Esophagus mucosa (tissue), 1 donor: ENCODE measurements at regions not wholly inside any gene's neighbourhood (a gene's known extent, or its start where the extent isn't known, plus 50 kb on each side); places are given as distances from the start of the nearest gene placed in this dataset.

ENCODE experiments used
- ATAC-seq: fragments of 200-7000 bp; cut with Tn5 transposase; one replicate; pipeline ENCODE4 v1.9.1; 2020
- donor health status: DM: yes; HTN: yes; CAD: no.

DNA sequence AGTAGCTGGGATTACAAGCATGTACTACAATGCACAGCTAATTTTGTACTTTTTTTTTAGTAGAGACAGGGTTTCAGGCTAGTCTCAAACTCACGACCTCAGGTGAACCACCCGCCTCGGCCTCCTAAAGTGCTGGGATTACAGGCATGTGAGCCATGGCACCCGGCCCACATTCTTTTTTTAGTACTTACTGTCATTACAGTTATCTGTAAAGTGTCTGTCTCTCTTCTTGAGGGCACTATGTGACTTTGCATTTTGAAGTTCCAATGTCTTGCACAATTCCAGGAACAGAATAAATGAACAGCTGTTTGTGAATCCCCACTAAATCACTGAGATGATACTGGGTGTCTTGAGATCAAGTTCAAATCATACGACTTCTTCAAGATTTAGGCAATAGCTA, 1540.3 kb downstream of the CDH11 start:
- ATAC-seq = no peak

DNA sequence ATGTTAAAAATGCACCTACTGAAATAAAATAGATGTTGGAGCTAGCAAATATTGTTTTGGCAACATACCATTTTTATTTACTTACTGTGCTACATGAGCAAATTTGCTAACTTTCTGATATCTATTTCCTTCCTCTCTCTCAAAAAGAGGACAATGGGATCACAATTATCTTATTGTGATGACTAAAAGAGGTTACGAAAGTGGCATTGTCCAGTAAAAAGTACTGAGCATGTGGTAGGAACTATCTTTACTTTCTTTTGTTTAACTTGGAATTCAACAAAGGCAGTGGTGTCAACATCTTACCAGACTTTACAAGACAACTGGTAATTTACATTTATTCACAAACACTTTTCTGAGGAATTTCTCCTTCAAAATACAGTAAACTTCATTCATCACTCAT, 1542.6 kb upstream of the CDH8 start:
- ATAC-seq = no peak

DNA sequence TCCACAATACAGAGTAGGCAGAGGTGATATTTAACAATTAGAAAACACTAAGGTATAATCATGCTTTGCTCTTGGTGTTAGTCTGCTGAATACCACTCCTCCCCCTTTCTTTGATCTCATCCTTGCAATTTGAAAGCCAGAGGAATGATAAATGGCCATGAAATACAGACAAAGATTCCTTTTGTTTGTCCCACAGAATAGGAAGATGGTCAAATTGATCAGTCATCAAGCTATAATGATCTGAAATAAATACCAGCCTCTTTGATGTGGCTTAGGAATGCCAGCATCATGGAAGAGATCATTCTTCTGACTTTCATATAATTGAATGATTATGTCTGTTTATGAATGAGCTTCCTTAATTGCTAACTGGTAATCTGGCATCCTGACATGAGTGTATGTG, 1541.7 kb upstream of the CDH8 start:
- no peak for ATAC-seq

DNA sequence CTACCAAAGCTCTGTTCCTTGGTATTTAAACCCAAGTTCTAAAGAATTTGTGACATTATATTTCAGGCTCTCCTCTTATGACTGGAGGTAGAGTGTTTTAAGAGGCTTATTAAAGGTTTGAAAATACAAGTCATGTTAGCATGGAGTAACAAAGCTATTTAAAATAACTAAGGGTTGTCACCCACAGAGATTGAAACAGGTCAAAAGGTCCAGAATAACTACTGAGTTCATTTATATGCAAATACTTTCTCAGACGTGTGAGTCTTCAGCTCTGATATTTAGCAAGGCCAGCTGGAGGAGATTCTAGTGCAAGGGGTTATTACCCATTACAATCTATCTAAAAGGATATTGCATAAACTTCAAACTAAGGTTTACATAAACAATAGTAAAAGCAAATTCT, 1538.8 kb upstream of the CDH8 start:
- ATAC-seq = no peak

DNA sequence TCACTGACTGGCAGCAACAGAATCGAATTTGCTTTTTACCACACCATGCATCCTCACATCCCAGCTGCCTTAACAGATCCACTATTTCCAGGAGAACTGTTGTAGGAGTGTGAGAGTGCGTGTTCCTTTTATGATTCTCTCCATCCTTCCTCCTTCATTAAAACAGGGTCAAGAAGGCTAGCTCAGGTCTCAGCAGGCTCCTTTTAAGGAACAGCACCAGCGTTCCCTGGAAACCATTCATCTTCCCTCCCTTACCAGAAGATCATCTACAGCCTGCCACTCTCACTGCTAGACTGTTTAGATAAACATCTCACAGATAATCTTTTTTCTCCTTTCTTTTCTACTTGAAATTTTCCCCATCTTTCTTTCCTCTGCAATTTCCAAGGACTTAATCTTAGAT, 1531.9 kb upstream of the CDH8 start:
- no peak for ATAC-seq

DNA sequence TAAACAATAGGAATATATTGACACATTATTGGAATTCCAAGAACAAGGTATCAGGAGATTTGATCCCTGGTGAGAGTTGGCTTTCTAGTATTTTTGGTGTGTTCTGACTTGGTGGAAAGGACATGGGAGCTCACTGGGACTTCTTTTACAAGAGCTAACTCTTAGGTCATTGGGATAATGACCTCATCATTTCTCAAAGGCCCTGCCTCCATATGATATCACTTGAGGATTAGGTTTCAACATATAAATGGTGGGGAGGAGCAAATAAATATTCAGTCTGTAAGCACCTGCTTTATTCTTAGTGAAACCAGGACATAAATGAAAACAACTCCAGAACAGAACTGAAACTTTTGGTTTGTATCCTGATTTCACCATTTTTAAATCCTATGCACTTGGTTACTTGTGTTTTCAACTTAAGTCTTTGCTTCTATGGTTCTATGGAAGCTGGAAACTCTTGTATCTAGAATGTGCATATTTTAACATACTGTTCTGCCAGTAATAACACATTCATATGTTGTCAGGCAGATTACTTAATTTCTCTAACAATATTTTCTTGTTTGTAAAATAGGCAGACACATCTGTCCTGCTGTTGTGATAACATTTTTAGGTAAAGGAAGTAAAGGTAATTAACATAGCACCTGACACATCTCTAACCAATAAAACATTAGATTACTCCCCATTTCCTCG, 1527.7 kb upstream of the CDH8 start:
- ATAC-seq = no peak

- ATAC-seq = no peak
Measured at GRCh38 chr16:63553980-63554379, 1517.7 kb upstream of the CDH8 start.

GRCh38 chr16:63539276-63539675, 1503.0 kb upstream of the CDH8 start:
- ATAC-seq = no peak

DNA sequence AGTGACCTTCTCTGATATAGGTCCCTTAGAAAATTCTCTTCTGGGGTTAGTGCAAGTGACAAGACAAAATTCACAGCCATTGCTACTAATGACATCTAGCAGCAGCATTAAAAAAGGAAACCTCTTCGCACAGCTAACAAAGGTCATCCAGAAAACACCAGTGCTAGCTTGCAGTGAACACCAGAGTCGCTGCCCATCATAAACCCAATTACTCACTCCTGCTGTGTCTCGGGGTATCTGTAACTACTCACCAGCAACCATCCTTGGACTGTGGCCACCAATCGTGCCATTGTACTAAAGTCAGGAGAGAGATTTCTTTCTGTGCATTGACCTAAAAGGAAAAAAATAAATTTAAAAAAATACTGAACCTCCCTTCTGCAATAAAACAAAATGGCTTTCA, 1494.7 kb upstream of the CDH8 start:
- no peak for ATAC-seq

DNA sequence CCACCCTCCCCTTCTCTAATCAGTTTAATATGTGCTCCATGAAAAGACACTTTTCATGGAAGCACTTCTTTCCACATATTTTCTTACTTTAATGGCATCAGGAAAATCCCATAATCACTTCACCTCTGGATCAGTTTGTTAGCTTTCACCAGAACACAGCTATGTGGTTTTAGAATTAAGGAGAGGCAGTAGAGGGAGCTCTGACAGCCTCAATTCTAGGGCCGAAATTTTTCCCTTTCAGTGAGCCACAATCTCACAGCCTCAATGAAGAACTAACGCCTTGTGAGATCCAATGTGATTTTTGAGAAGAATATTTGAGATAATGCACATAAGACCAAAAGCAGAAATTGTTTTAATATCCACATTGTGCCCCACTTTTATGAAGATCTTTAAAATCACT, 1494.0 kb upstream of the CDH8 start:
- no peak for ATAC-seq

DNA sequence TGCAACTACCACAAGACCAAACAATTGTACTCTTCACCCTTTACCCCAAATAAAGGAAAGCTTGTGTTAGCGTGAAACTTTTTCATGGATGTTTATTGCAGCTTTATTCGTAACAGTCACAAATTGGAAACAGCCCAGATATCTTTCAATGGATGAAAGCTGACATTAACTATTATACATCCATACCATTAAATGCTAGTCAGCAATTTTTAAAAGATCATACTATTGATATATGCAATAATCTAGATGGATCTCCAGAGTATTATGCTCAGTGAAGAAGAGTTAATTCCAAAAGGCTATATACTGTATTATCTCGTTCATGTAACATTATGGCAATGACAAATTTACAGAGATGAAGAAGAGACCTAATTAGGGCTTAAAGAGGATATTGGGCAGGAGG, 1491.2 kb upstream of the CDH8 start:
- no peak for ATAC-seq

DNA sequence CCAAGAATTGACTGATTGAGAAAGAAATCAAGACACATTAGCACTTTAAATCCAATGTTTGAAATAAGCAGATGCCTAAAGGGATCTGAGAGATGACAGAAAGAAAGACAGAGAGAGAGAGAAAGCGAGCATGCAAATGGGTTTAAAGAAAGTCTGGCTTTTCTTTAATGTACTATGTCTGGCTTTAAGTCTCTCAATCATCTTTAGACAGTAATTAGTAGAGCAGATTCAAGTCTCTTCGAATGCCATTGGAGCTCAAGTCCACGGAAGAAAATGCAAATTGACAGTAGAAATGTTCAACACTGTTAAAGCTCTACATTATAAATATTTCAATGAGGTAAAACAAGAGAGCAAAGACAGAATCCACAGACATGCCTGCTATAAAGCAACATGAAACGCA, 1480.2 kb upstream of the CDH8 start:
- no peak for ATAC-seq

DNA sequence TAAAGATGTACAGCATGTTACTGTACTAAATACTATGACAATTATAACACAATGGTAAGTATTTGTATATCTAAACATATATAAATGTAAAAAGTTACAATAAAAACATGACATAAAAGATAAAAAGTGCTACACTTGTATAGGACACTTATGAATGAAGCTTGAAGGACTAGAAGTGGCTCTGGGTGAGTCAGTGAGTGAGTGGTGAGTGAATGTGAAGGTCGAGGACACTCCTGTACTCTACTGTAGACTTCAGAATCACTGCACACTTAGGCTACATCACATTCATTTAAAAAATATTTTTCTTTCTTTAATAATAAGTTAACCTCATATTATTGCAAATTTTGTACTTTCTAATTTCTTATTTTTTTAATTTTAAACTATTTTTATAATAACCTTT, 1476.7 kb upstream of the CDH8 start:
- no peak for ATAC-seq

DNA sequence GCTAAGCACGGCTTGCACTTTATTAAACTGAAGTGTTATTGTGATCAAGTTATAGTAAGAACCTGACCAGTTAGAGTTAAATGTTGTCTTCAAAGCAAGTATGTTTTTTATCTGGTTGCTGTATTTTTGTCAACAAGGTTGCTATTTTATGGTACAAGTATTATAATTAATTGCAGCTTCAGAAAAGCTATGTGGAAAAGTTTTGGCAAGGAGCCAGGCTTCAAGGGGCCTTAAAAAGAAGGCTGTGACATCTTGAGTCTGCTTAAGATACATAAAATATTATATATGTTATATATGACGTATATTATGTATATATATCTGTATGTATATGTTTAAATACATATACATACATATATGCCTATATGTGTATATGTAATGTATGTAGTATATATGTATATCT, 1461.2 kb upstream of the CDH8 start:
- no peak for ATAC-seq

- no peak for ATAC-seq
Measured at GRCh38 chr16:63496282-63496681, 1460.0 kb upstream of the CDH8 start.

DNA sequence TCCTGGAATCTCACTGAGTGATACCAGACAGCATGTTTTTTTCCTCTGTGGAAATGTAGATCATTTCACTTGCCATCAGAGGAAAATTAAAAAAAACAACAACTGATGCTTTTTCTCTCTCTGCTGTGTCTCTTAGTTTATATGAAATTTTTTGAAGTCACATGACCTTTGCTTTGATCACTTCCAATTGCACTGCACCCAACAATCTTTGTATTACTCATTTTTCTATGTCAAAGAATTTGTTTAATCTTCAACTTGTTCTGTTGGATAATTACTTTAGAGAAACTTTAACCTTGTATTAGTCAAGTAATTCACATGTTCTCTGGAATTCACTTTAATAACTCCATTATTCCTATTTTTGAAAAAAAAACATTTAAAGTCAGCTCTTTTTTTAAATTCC, 1452.7 kb upstream of the CDH8 start:
- ATAC-seq = no peak

DNA sequence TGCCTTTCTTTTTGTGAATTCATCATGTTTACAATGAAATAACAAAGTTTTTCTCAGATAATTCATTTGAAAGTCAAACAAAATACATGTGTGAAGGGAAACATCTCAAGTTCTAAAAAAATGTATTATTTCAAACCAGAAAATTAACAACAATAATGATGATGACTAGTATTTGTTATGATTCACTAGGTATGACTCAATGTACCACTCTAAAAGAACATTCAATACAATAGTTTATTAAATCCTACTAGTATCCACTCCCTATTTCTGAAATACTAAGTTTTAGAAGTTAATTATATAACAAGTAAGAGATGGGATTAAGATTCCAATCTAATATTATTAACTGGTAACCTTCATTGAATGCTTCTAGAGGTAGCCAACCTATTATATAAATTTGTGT, 1444.8 kb upstream of the CDH8 start:
- ATAC-seq = peak; percentile 68

- ATAC-seq = no peak
Measured at GRCh38 chr16:63473725-63474124, 1437.5 kb upstream of the CDH8 start.

- no peak for ATAC-seq
Measured at GRCh38 chr16:63467513-63467912, 1431.3 kb upstream of the CDH8 start.

- no peak for ATAC-seq
Measured at GRCh38 chr16:63462316-63462715, 1426.1 kb upstream of the CDH8 start.

DNA sequence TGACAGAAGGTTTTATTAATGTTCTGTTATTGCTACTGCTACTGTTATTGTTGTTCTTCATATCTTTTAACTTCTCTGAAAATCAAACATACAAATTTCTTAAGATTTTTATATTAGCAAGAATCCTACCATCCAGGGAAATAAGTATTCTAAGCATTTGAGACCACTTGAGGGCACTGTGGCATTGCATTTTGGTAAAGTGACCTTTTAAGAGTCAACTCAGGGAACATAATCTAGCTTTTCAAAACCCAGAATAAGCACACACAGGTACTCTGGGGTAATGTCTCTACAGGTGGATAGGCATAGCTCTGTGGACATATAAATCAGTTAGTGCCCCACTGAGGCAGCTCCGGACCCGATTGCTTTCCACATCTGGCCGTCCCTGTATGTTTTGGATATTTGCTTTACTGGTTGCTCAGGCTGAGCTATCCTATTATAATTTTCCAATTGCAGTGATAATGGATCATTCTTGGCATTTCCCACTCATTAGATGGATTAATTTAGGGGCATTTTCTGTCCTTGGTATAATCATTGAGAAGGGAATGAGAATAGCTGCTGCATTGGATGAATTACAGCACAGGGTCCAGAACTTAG, 1425.1 kb upstream of the CDH8 start:
- ATAC-seq = peak; percentile 47

DNA sequence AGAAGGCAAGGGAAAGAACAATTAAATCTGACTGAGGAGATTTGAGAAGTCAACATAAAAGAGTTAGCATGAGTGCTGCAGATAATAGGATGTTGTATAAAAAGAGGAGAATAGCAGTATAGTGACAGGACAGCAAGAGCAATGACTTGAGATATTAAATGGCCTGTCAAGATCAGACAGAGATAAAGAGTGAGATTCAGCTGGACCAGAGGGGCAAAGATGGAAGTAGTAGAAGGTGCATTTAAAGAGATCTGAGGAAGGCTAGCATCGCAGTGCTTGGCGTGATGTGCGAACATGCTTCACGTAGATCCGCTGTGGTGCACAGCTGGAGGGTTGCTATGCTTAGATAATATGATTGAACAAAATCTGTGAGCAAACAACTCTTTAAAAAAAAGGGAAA, 1422.6 kb upstream of the CDH8 start:
- ATAC-seq = no peak

DNA sequence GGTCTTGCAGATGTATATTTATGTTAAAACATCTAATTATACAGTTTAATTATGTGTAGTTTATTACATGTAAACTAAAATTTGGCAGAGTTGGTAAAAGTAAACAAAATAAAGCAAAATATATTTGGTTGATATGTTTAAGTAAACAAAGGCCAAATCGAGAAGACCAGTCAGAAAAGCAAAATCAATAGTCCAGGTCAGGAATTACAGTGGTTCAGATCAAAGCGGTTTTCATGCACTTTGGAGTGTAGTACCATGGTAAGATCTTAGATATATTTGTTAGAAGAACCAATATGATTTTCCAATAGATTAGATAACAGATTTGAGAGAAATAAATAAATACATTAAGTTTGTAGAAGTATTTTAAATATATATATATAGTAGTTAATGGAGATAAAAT, 1421.6 kb upstream of the CDH8 start:
- ATAC-seq = no peak

GRCh38 chr16:63453261-63453660, 1417.0 kb upstream of the CDH8 start:
- ATAC-seq = no peak

DNA sequence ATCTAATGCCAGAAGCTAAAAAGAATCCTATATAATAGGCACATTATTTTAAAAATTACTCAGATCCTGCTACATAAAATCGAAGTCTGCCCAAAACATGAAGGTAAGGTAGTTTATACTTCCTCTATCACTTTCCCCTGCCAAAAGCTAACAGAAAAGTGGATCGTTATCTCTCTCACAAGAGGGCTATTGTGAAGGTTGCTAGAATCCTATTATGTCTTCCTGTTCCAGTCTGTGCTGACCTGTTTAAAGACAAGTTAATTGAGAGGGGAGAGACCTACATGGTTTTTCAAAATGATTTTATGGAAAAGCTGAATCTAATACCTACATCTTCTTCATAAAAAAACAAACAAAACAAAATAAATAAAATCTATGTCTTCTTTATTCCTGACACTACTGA, 1410.9 kb upstream of the CDH8 start:
- ATAC-seq = no peak
